ENCODE measurements at regions not wholly inside any gene's neighbourhood (a gene's known extent, or its start where the extent isn't known, plus 50 kb on each side); places are given as distances from the start of the nearest gene placed in this dataset.

DNA sequence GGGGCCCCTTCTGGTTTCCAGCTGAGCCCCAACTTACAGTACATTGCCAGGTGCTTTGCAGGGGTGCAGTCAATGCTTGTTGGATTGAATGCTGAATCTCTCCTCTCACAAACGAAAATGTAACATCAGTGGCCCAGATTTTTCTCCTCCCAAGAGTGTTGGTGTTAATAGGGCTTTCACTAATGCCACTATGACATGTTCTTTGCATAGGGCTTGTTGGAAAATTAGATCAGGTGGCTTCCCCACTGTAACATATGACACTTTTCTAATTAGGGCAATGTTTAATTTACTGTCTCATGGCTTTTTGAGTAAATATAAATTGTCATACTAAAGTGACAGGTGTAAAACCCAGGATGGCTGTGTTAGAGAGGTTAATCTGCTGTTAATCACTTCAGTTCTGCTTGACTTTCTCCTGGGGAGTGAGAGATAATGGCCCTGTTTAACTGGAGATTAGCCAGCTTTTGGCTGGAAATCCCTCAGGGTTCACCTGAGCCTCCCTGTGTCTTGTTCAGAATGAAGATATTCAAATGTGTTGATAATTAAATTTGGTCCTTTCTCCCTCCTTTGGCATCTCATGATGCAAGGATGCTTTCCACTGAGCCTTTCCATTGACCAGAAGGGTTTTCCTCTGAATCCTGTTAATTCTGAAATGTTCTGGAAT lies 502.3 kb downstream of the RBFOX1 start:
- TF ChIP-seq, protein P1, sequence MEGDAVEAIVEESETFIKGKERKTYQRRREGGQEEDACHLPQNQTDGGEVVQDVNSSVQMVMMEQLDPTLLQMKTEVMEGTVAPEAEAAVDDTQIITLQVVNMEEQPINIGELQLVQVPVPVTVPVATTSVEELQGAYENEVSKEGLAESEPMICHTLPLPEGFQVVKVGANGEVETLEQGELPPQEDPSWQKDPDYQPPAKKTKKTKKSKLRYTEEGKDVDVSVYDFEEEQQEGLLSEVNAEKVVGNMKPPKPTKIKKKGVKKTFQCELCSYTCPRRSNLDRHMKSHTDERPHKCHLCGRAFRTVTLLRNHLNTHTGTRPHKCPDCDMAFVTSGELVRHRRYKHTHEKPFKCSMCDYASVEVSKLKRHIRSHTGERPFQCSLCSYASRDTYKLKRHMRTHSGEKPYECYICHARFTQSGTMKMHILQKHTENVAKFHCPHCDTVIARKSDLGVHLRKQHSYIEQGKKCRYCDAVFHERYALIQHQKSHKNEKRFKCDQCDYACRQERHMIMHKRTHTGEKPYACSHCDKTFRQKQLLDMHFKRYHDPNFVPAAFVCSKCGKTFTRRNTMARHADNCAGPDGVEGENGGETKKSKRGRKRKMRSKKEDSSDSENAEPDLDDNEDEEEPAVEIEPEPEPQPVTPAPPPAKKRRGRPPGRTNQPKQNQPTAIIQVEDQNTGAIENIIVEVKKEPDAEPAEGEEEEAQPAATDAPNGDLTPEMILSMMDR (IDR thresholded peaks at IDR 0.05; ENCODE audit: borderline replicate concordance, insufficient read depth, low read depth, low read length): no peak
- H3K4me3 ChIP-seq (ENCODE audit: low read depth, low read length): no peak overlapping the region

DNA sequence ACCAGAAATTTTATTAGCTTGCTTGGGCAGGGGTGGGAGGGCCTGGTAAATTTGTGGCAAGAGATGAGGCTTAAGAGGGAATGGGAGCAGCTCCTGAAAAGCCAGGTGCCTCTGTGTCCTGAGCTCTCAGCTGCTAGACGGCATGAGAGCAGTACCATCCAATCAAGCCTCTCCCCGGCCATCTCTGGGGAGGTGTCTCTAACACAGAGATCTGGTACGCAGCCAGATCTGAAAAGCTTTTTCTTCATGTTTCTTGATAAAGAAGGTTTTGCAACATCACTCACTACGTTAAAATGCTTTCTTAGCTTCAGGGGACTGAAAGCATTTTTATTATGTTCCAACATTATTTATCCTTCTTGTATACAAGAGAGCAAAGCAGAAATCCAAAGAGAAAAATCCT lies 488.2 kb downstream of the RBFOX1 start:
- H3K4me3 ChIP-seq (ENCODE audit: low read depth, low read length): no peak overlapping the region
- TF ChIP-seq, protein P1 (IDR thresholded peaks at IDR 0.05; ENCODE audit: borderline replicate concordance, insufficient read depth, low read depth, low read length): no peak

DNA sequence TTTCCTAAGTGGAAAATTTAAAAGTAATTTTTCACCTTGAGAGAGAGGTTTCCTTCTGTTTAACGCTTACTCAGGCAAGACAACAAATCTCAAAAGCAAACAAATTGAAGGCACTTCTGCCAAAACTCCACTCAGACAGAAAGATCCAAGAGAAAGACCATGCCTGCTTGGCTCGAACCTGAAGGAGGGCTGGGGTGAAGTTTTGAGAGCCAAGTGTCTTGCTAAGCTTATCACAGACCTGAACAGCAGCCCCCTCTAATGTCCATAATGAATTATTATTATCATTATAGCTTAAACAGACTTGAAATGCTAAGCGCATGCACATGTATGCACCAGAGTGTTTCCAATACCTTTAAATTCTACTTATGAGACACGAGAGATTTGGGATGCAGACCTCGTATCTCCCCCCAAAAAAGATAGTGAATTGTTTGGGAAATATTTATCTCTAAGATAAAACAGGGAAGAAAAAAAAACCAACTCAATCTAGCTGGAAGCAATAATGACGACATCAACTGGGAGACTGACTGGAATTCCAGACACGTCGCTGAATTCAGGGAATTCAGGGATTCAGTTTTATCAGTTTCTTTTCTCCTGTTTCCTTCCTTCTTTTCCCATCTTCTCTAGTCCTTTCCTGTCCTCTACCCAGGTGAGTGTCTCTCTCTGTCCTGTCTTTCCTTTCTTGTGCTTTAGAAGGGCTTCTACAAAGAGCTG lies 473.2 kb downstream of the RBFOX1 start:
- TF ChIP-seq, protein P1 (IDR thresholded peaks at IDR 0.05; ENCODE audit: borderline replicate concordance, insufficient read depth, low read depth, low read length): no peak
- H3K4me3 ChIP-seq (ENCODE audit: low read depth, low read length): no peak overlapping the region

DNA sequence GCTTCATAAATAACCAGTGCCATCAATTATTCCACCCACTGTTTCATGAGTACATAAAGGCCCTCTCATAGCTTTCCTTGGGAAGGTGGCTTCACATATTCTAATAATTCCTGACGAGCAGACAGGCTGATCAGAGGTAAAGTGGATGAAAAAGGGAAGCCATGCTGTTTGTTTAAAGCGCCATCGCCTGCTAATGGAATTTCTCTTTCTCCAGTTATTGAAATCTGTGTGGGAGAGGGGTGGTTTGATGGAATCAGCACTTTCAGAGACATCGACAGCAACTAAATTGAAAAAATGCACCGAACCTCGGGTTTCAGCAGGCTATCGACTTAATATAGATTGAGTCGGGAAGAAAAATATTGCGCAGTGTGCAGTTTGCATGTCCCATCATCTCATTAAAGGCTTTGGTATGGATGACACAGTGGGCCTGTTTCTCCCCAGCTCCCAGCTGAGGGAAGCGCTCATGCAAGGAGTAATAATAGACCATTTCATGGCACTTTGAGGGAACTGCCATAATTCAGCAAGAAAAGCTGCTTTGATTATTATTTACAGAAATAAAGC lies 472.1 kb downstream of the RBFOX1 start:
- TF ChIP-seq, protein P1 (IDR thresholded peaks at IDR 0.05; ENCODE audit: borderline replicate concordance, insufficient read depth, low read depth, low read length): no peak
- H3K4me3 ChIP-seq (ENCODE audit: low read depth, low read length): no peak overlapping the region

DNA sequence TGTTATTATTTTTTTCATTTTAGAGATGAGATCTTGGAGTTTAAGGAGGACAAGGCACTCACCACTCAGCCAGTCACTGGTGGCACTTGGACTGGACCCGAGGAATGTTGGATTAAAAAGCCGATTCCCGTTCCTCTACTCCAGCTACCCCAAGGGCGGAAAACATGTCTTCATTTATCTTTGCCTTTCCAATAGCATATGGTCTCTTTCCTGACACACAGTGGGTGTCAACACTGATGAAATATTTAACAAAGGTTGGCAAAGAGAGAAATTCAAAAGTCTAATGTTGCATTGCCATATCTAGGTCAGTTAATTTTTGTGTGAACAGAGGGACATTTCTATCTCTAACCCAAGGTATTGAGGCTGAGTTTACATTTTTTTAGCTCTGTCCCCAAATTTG lies 459.7 kb downstream of the RBFOX1 start:
- H3K4me3 ChIP-seq (ENCODE audit: low read depth, low read length): no peak overlapping the region
- TF ChIP-seq, protein P1 (IDR thresholded peaks at IDR 0.05; ENCODE audit: borderline replicate concordance, insufficient read depth, low read depth, low read length): no peak

DNA sequence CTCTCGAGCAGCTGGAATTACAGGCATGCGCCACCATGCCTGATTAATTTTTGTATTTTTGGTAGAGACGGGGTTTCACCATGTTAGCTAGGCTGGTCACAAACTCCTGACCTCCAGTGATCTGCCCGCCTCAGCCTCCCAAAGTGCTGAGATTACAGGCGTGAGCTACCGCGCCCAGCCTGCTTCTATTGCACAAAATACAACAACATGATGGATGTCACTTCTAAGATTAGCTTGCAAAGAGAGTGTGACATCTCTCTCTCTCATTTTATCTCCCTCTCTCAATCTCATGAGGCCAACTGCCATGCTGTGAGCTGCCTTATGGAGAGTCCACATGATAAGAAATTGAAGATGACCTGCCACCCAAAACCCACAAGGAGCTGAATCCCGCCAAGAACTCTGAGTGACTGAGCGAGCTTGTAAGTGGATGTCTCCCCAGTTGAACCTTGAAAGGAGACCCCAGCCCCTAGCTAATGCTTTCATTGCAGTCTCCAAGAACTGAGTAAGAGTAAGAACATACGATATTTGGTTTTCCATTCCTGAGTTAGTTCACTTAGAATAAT lies 458.5 kb downstream of the RBFOX1 start:
- TF ChIP-seq, protein P1 (IDR thresholded peaks at IDR 0.05; ENCODE audit: borderline replicate concordance, insufficient read depth, low read depth, low read length): no peak
- H3K4me3 ChIP-seq (ENCODE audit: low read depth, low read length): no peak overlapping the region
